ENCODE measurements at regions not wholly inside any gene's neighbourhood (a gene's known extent, or its start where the extent isn't known, plus 50 kb on each side); places are given as distances from the start of the nearest gene placed in this dataset.

GRCh38 chr15:68518785-68519430 lies 59.9 kb upstream of the CORO2B start:
- ChIA-PET POLR2A (no interaction called here), CTCF (no interaction called here)

DNA sequence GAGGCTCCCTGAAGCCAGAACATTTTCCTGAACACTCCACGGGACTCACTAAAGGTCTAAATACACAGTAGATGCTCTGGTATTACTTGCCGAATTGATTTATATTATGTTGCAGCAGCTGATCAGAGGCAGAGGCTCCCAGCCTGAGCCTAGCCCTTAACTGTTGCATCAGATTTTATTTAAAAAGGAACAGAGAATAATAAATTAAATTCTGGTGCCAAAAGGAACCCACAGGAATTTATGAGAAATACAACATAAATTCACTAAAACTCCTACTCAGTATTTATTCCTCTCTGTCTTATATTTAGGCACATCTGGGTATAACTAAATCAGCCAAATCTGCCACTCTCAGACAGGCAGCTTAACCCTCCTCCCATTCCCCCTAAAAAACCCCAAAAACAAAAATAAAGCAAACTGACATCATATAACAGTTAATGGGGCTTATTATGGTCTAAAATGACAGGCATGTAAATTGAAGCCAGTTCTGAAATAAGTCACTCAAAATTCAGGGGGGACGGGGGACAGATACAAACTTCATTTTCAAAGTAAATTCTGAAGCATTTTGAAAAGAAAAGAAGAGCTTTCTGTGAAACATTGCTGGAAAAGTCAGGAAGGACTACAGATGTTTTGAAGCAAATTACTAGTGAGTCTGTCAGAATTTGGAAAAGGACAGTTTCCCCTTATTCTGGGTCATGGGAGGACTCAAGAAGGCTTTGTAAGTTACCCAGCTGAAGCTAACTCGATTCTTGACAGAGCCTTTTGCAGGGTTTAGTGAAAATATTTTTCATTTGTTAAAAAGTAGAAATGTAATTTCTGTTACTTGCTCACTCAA lies 53.8 kb upstream of the CORO2B start:
- POLR2A ChIA-PET = no interaction called here

GRCh38 chr15:68525815-68526214 lies 53.0 kb upstream of the CORO2B start:
- POLR2A ChIA-PET = no interaction called here
- CTCF ChIA-PET = interaction anchor here (1.2 kb wide), 1 partner anchor 219 kb away, joined by 3 read pairs; no protein-coding TSS in a partner anchor

More for the DNA sequence above, 53.8 kb upstream of the CORO2B start:
- CTCF ChIA-PET = interaction anchor here (1.2 kb wide), 1 partner anchor 218 kb away, joined by 3 read pairs; no protein-coding TSS in a partner anchor

DNA sequence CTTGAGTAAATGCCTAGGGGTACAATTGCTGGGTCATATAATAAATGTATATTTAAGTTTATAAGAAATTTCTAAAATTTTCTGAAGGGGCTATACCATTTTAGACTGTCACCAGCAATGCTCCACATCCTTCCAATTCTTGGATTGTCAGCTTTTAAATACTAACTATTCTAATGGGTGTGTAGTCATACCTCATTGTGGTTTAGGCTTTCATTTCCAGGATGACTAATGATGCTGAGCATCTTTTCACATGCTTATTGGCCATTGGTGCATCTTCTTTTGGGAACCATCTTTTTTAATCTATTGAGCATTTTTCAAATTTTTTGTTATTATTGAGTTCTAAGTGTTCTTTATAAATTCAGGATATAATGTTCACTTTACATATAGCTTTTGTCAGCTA lies 52.5 kb upstream of the CORO2B start:
- ChIA-PET POLR2A (no interaction called here), CTCF (interaction anchor here (0.8 to 1.2 kb wide), 2 partner anchors 25 to 220 kb away, joined by 3 to 4 read pairs; no protein-coding TSS in a partner anchor)

DNA sequence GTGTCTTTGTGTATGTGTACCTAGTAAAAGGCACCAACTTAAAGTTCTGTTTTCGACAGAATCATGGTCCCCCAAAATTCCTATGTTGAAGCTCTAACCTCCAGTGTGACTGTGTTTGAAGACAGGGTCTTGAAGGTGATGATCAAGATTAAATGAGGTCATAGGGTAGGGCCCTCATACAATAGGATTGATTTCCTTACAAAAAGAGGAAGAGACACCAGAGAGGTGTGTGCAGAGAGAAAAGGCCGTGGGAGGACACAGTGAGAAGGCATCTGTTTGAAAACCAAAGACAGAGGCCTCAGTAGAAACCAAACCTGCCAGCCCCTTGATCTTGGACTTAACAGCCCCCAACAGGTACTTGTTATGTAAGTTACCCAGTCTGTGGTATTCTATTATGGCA lies 52.0 kb upstream of the CORO2B start:
- ChIA-PET CTCF (interaction anchor here (0.8 kb wide), 1 partner anchor 24 kb away, joined by 4 read pairs; no protein-coding TSS in a partner anchor), POLR2A (no interaction called here)

DNA sequence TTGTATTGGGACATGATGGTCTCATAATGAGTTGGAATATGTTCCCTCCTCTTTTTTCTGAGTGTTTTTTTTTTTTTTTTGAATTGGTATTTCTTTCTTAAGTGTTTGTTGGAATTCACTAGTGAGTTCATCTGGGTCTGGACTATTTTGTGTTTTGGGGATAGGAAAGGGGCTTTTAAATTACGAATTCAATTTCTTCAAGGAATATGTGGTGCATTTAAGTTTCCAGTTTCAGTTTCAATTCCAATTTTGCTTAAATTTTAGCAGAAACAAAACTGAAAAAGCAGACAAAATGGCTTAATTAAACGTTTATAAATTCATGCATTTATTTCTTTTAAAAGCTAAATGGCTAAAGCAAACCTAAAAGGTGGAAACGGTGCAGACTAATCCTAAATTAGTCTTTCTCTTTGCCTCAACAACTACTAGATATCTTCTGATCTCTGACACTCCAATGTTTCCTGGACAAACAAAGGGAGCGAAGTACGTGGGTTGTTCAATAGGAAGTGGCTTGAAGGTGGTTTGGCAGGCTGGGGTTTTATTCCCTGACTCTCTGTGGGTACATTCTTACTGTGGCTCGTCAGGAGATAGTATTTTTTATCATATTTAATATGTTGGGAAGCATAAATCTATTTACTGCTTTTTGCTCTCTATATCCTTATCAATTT lies 50.0 kb upstream of the CORO2B start:
- POLR2A ChIA-PET = no interaction called here
- CTCF ChIA-PET = no interaction called here
